HG02588 (cell line): ENCODE measurements at regions not wholly inside any gene's neighbourhood (a gene's known extent, or its start where the extent isn't known, plus 50 kb on each side); places are given as distances from the start of the nearest gene placed in this dataset.
"Not testable (repeated sequence)": the region's sequence is repeated elsewhere in the genome, so short reads cannot be mapped to it uniquely, and the experiment has no call there.

Source experiments
- ATAC-seq: cut with Tn5 transposase; IDR thresholded peaks from one replicate; pipeline ENCODE4 v1.9.1; 2021; ENCODE audit warnings: mild to moderate bottlenecking, moderate library complexity; ENCODE audit not compliant: unreplicated experiment

DNA sequence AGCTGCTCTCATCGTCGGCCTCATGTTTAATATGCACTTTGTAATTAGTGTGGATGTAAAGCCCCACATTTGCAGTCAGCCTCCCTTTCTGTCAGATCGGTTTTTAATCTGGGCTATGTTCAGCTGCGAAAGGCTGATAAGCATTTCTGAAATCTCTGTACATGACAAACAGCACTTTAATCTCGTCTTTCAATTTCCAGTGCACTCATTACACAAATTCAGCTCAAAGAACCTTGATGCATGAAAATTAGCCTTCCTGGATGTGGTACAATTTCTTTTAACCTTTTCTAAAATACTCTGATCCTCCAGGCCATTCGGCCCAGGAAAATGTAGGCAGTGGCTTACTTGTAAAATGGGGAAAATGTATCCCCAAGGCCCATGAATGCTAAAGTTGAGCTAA lies 265.1 kb downstream of the RND3 start:
- no peak for ATAC-seq

DNA sequence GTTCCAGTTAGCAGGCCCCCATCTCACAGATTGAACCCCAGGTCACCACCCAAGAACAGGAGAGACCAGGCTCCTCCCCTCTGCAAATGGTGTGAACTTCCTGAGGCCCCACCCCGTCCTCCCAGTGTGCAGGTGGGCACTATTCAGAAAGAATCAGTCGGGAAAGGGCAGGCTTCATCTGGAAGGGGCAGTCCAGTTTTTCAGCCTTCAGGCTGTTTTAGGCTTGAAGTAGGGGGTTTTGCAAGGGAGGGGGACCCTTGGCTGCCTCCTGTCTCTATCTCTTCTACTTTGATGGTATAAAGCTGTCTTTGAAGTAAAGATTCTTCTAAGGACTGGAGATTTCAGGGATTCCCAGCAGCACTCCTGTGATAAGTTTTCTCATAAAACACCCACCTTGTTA lies 267.6 kb downstream of the RND3 start:
- no peak for ATAC-seq

DNA sequence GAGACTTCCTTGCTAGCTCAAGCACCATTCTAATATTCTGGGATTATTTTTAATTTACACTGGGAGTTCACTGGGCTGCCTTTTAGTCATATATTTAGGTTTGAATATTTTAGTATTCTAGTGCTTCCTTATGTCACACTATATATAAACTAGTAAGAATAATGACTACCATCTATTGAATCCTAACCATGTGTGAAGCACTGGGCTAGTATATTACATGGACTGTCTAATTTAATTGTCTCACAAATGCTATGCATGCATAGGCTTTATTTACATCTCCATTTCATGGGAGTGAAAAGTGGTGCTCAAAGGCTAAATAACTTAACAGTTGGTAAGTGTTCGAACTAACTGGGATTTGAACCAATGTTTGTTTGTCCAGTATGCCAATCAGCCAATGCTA lies 272.4 kb downstream of the RND3 start:
- ATAC-seq = no peak

DNA sequence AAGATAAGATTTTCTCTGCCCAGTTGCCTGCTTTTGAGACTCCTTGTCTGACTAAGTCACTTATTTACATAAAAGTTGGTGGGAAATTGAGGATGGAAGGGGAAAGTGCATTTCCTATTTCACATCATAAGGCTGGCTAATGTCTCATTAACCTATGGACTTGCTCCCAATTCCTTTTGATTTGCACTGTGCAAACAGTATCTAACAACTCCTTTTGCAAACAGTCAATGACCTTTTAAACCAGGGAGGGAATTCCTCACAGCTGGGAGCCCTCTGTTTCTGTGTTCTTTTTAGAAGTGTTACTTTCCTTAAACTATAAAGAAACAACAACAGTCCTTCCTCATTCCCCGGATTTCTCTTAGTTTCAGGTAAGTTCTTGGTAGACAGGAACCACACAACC lies 272.8 kb downstream of the RND3 start:
- no peak for ATAC-seq

DNA sequence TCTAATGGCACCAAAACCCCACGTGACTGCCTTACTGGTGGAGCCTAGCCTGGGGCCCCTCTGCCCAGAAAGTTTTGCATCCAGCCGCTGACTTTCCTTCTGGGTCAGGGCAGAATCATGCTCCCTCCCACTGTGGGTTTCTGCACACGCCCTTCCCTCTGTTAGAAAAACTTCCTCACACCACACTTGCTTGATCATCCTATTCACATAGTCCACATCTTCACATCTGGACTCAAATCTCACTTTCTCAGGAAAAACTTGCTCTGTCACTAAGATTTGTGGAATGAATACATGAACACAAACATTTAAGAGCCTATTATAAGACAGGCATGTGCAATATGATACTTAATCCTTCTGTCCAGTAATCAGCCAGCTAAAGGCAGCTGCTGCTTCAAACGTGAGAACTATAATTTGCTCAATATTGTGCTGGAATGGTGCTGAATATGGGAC lies 274.7 kb downstream of the RND3 start:
- no peak for ATAC-seq

DNA sequence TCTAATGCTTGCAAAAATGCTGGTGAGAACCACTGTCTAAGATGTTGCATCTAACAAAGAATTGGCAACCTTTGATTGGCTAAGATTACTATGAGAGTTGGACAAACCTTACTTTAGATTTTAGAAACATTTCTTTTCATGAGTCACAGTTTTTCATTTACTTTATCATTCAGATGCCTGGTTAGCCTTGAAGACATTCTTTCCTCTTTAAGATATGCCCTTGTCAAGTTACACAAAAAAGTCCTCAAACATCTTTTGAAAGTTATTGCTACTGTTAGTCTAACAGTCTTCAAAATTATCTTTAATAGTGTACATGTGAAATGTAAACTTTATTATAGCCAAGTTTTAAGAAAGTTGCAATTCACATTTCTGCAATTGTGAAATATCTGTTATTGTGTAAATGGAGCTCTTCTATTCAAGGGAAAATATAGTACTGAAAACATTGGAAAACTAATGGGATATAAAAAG lies 276.3 kb downstream of the RND3 start:
- ATAC-seq = no peak

DNA sequence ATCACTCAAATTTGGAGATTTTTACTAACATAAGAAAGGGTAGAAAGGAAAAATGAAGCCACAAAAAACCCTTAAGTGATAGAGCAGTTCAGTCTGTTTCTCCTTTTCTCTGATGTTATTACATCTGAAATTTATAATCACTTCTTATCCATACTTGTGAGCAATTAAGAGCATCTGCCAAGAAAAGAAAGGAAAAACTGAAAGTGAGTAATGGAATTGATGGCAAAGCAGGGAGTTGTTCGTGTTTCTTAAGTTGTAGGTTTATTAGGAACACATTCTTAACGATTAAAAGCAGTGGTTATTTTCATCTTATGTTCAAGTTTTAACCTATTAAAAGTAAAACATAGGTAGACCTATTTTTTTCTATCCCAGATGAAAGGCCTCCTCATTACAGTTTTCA lies 277.7 kb downstream of the RND3 start:
- ATAC-seq = no peak

DNA sequence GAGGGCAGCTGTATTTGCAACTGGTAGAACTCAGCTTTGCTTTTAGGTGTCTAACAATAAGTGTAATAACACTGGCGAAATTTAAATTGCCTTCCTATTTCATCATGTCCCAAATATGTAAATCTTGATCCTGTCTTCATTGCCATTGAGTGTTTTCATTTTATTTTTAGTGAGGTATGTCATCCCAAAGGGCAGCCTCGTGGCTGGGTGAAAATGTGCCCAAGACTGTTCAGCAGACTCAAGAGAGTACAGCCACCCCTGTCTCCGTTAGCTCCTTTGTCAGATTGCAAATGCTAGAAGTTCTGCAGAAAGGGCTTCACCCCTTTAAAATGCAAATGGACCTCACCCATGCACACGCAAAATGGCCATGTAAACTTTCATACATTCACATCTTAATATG lies 278.8 kb downstream of the RND3 start:
- no peak for ATAC-seq

DNA sequence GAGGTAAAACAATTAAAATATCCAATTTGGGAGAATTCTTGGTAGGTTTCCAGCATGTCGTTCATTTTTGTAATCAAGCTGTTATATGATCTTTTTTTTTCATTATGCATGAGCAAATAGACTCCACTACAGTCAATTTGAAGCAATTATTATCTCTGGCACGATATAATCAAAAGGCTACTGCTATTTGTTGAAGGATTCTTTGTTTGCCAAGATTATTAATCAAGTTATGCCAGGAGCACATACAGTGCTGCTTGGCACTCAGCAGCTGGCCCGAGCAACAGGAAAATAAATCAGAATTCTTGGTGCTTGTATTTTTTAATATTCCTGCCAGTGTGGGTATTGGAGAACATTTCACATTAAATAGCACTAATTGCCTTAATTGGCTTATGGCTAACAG lies 279.5 kb downstream of the RND3 start:
- ATAC-seq = no peak

DNA sequence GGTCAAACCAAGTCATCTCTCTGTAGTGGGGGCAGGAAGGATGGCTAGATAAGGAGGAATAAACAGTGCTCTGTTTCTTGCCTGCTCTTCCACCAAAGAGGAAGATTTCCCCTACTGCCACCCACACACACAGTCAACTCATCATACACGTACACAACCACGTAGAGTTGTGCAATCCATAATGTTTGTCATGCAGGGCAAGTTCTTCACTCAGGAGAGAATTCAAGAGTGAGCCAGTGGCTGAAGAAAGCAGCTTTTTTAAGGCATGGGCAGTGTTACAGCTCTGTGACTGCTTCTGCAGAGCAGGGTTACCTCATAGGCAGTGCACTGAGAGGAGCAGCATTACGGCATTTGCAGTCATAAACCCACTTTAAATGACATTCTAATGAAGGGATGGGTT lies 283.0 kb downstream of the RND3 start:
- no peak for ATAC-seq

DNA sequence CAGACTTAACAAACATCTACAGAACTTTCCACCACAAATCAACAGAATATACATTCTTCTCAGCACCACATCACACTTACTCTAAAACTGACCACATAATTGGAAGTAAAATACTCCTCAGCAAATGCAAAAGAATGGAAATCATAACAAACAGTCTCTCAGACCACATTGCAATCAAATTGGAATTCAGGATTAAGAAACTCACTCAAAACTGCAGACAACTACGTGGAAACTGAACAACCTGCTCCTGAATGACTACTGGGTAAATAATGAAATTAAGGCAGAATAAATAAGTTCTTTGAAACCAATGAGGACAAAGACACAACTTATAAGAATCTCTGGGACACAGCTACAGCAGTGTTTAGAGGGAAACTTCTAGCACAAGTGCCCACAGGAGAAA lies 292.7 kb downstream of the RND3 start:
- not testable (repeated sequence) for ATAC-seq

DNA sequence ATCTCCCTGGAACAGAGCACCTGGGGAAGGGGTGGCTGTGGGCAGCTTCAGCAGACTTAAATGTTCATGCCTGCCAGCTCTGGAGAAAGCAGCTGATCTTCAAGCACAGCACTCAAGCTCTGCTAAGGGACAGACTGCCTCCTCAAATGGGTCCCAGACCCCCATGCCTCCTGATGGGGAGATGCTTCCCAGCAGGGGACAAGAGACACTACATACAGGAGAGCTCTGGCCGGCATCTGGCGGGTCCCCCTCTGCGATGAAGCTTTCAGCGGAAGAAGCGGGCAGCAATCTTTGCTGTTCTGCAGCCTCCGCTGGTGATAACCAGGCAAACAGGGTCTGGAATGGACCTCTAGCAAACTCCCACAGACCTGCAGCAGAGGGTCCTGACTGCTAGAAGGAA lies 294.8 kb downstream of the RND3 start:
- ATAC-seq = no peak

DNA sequence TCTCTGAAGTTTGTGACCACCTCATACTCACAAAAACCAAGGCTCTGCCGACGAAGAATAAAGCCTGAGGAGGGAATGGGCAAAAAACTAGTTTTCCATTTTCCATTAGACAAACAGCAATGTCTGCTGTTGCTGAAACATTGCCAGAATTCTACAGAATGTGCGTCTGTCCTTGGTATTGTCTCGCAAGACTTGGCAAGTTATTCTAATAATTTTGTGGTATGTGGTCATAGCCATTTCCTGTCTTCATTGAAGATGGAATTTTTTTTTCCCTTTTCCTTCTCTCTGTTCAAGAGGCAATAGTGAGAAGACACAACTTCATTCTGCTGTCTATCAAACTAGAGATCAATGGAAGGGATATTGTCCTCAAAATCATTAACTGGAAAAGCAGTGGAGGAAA lies 296.1 kb downstream of the RND3 start:
- ATAC-seq = no peak

DNA sequence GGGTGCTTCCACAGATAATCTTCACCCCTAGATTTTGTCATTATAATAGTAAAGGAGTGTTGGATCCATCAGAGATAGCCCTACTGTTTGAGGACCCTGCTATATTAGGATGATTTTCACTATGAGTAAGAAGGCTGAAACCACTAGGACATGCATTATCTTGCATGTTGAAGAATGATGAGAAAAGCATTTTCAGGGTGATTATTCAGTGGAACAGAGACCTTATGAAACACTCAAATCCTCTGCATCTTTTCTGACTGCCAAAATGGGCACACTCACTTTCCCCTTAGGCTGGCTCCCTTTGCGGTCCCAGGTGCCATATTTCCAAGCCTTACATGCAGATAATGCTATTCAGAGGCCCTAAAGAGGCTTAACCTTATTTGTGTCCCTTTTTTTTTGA lies 296.9 kb downstream of the RND3 start:
- ATAC-seq = no peak

DNA sequence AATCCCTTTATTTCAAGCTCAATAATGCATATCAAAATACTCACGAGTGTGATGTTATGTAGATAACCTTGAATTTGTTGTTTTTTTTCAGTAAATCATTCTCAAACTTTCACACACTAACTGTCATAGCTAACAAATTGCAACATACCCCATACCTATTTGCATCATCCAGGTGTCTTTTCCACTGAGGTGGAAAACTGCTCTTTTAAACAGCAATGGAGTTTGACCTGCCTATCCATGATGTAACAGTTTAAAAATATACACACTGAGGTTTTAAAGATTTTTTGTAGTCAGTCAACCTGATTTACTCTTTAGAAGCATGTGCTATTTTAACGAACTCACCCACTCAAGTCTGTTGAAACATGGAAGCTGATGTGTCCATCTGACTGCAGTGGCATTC lies 298.7 kb downstream of the RND3 start:
- no peak for ATAC-seq

DNA sequence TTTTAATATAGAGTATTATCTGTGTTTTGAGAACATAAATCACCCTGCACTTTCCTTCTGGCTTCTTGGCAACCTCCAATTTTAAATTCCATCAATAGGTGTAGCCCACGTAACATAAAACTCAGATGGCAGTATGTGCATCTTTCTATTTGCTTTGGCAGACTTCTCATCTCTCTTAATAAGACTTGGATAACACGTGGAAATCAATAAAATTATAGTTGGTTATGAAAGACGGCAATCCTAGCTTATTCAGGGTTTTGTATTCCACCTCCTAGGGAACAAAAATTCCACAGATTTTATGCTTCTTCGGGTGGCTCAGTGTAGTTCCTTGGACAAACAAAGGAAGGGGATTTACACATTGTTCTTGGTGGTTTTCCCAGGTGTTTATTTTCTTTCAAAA lies 299.3 kb downstream of the RND3 start:
- ATAC-seq = no peak

DNA sequence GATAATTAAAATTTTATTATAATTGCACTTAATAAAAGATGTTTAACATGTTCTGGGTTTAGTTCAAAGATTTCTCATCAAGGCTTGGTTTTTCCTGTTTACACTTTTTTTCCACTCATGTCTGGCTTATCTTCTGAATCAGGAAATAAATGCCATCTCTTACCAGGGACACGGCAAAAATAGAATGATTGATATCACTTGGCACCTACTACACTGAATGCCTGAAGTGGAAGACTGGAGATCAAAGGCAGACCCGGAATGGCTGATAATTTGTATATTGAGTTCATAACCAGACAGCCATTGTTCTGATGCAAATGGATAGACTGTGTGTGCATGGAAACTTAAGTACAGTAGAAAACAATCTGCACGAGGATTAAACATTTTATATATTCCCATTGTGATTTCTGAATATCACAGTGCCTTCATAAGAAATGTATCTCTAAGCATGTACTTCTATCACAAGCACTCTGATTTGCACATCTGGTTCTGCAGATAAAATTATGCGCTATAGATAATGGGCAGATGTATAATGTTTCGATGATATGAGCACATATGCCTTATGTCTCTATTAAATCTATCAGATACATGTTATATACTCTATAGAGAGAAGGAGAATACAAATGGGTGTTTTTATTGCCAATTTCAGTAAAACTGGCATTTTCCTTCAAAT lies 304.8 kb downstream of the RND3 start:
- ATAC-seq = no peak

DNA sequence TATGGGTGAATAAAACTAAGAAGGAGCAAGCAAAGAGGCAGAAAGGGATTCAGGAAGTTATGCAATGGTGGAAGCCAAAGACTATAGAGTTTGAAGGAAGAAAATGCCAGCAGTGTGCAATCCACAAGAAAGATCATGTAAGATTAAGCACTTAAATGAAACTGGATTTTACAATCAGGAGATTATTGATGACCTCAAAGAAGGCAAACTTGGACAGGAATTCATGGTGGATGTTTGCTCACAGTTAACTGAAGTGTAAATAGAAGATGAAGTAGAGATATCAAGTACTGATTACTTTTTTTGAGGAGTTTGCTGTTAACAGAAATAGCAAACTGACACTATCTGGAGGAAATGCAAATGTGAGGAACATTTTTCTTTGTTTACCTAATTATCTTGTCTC lies 308.9 kb downstream of the RND3 start:
- ATAC-seq = no peak

DNA sequence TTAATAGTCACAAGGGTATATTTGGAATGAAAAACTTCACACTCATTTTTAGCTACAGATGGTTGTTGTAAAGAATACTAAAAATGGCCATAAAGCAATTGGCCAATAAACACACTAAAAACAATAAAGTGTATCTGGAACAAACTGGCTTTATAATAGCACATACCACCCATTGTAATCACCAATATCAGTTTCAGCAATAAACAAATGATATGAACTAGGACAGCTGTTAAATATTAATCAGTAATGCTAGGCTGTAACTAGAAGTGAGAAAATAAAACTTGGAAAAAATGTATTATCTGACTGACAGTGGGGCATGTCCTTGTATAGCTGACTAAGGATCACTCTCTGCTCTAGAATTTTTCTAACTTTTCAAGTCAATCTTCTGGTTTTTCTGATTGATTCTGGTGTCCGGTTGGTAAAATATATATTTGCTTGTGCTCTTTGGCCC lies 312.5 kb downstream of the RND3 start:
- ATAC-seq = no peak

DNA sequence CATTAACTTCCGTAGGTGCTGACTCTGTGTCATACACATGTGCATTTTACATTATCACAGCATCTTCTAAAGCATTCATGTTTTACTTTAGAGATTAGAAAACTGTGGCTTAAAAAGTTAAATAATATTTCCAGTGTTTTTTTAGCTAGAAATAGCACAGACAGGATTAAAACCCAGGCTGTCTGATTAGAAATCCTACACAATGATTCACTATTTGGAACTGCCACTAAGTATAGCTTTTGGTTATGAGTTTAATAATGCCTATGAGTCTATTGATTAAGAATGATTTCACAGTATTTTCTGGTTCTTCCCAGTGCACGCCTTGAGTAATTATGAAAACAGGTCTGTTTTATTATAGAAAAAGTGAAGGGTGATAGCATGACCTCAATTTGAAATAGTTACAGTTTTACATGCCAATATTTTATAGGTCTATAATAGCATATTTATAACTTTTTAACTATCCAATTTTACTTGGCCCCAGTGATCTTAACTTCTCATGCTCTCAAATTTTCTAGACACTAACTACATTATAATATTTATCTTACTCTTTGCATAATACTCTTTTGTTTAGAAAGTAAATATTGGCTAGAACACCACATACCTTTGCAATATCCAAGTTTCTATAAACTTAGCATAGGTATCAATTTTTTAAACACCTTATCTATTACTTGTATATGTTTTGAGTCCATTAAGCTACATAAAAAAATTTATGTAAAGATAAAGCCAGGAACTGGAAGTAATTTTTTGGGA lies 313.2 kb downstream of the RND3 start:
- ATAC-seq = no peak

DNA sequence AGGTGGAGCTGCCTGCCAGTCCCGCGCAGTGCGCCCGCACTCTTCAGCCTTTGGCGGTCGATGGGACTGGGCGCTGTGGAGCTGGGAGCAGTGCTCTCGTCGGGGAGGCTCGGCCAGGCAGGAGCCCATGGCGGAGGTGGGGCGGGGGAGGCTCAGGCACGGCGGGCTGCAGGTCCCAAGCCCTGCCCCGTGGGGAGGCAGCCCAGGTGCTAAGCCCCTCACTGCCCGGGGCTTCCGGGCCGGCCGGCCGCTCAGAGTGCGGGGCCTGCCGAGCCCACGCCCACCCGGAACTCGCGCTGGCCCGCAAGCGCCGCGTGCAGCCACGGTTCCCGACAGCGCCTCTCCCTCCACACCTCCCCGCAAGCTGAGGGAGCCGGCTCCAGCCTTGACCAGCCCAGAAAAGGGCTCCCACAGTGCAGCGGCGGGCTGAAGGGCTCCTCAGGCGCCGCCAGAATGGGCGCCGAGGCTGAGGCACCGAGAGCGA lies 316.4 kb downstream of the RND3 start:
- ATAC-seq = no peak

DNA sequence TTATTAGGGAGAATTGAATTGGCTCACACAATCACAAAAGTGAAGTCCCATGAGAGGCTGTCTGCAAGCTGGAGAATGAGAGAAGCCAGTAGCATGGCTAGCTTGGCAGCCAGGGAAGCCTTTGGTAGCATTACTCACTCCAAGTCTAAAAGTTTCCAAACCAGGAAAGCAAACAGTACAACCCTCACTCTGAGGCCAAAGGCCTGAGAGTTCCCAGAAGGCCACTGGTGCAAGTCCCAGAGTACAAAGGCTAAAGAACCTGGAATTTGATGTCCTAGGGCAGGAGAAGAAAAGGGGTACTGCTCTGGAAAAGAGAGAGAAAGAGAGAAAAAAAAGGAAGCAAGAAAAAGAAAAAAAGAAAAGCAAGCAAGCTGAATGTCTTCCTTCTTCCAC lies 318.2 kb downstream of the RND3 start:
- no peak for ATAC-seq
